SKM-1 (cell line): ENCODE measurements at regions not wholly inside any gene's neighbourhood (a gene's known extent, or its start where the extent isn't known, plus 50 kb on each side); places are given as distances from the start of the nearest gene placed in this dataset.
"Not testable (repeated sequence)": the region's sequence is repeated elsewhere in the genome, so short reads cannot be mapped to it uniquely, and the experiment has no call there.

ENCODE experiments used
- DNase-seq: peaks from one replicate; lab custom pipeline; 2025; ENCODE audit not compliant: unreplicated experiment; lab: John Stamatoyannopoulos, UW

DNA sequence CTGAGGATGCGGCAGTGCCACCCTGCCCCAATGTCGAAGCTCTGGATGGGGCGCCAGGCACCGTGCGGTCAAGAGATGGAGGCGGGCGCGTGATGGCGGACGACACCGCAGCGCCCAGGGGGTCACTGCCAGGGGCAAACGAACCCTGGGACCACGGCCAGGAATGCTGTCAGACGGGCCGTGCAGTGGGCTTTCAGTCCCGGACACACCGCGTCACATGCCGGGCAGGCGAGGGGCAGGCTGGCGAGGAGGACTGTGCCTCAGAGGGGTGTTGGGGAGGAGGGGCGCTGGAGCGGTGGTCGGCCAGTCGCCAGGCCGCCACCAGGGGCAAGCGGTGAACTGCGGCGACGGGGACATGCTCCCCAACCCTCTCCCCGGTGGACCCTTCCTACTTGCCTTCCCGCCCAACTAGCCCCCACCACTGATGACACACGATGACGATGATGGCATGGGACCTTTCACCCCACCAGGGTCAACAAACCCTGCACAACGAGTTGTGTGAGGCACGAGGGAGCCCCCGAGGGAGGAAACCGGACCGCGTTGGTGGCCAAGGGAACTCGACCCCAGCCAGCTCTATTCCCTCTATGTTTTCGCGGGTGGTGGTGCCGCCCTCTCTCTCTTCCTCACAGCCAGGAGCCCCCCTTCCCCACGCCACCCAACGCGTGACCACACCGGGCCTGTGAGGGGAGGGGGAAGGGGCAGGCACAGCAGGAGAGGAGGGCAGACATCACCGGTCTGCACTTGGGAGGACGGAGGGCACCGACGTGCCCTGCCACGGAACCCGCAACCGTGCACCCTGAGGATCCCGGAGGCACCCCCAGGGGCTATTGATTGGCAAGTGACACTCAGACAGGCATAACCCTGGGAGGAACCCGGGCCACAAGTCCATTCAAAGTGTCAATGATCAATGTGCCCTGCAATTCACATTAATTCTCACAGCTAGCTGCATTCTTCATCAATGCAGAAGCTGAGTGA, 1960.9 kb upstream of the DEFB115 start:
- DNase-seq: no peak

DNA sequence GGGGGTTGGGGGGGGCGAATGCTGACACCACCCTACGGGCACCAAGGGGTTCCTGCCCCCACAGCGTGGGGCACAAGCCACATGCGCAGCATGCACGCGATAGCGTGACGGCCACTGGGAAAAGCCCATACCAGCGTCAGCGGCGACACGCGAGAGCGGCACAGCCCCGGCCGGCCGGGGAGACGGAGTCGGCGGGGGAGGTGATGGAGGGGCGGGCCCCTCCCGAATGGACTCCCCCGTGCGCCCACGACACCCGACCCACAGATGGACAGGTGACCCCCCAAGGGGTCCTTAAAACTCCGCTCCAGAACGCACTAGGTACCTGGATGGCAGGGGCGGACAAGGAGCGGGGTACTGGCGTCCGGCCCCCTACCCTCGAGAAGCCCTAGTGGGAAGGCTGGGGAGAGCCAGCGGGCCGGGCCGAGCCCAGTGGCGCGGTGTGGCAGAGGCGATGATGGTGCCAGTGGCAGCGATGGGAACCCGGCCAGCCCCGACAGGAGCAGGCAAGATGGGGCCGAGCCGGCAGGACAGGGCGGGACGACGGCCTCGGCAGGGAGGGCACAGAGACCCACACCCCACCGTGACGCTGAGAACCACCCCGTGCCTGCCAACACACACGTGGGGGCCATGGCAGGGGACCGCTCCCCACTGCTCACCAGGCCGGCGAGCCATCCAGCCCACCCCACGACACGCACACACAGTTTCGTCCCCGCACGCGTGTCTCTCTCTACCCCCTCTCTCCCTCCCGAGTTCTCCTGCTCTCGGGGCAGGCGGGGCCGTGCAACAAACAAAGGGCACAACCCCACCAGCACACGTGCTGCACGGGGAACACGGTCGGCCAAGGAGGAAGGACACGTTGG, 1959.8 kb upstream of the DEFB115 start:
- no peak for DNase-seq

DNA sequence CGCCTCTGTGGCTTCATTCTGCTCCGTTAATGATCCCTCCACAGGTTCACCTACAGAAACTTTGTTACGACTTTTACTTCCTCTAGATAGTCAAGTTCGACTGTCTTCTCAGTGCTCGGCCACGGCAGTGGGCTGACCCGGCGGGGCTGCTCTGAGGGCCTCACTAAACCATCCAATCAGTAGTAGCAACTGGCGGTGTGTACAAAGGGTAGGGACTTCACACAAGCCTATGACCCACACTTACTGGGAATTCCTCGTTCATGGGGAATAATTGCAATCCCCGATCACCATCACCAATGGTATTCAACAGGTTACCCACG, 1959.2 kb upstream of the DEFB115 start:
- DNase-seq: no peak

DNA sequence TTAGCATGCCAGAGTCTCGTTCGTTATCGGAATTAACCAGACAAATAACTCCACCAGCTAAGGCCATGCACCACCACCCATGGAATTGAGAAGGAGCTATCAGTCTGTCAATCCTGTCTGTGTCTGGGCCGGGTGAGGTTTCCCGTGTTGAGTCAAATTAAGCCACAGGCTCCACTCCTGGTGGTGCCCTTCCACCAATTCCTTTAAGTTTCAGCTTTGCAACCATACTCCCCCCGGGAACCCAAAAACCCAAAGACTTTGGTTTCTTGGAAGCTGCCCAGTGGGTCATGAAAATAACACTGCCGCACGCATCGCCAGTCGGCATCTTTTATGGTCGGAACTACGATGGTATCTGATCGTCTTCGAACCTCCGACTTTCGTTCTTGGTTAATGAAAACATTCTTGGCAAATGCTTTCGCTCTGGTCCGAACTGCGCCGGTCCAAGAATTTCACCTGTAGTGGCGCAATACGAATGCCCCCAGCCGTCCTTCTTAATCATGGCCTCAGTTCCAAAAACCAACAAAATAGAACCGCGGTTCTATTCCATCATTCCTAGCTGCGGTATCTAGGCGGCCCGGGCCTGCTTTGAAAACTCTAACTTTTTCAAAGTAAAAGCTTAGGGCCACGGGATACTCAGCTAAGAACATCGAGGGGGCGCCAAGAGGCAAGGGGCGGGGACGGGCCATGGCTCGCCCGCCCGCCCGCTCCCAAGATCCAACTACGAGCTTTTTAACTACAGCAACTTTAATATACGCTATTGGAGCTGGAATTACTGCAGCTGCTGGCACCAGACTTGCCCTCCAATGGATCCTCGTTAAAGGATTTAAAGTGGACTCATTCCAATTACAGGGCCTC, 1958.5 kb upstream of the DEFB115 start:
- DNase-seq: no peak

DNA sequence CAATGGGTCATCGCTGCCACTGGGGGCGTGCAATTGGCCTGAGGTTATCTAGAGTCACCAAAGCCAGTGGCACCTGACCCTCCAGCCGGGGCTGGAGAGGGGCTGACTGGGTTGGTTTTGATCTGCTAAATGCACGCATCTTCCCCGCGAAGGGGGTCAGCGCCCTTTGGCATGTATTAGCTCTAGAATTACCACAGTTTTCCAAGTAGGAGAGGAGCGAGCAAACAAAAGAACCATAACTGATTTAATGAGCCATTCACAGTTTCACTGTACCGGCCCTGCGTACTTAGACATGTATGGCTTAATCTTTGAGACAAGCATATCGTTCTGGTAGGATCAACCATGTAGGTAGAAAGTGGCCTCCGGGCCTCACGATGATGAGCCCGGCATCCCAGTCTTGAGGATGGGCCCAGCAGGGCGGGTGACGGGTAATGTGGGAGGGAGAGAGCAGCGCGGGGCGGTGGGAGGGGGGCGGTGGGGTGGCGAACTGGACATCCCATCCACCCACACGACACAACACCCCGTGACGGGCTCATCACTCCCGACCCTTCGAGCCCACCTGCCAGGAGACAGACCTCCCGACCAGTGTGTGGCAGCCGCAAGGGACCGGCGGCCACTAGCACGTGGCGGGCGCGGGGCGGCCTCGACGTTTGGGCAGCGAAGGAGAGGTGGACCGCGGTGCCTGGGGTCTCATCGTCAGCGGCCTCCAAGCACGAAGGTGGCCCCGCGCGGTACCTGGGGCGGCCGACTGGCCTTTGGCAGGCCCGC, 1957.5 kb upstream of the DEFB115 start:
- no peak for DNase-seq

DNA sequence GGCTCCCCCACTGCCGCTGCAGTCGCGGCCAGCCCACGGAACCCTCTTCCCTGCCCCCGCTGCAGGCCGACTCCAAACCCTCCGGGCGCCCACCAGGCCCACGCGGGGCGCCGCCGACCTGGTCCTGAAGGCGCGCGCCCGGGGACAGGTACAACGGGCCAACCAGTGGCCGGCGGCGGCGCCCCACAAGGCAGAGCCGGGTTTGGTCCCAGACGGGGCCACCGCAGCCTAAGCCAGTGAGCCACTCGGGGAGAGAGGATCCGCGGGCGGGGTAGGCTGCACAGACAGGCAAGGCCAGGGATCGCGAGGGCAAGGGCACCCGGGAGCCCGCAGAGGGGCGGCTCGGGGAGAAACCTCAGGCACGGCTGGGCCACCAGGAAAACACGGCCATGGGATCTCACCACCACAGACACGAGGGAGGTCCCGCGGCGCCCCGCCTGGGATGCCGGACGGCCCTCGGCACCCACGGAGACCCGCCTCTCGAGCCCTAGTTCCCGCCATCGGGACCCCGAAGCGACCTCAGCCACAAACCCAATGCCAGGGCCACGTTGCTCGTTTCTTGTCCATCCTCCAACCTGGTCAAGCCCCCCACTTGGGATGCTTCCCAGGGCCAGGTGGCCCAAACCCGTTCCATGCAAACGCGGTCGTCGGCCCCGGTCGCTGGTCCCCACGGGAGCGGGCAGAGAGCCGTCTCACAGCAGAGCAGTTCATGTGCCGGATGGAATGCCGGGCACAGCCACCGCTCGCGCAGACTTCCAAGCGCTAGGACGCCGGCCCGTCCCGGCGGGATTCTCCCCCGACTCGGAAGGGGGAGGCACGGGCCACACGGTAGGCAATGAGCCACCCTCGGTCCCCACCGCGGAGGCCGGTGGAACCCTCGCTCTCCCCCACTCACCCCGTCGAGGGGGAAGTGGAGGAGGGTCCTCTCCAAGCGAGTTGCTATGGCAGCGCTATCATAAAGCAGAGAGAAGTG, 1956.6 kb upstream of the DEFB115 start:
- DNase-seq: no peak

DNA sequence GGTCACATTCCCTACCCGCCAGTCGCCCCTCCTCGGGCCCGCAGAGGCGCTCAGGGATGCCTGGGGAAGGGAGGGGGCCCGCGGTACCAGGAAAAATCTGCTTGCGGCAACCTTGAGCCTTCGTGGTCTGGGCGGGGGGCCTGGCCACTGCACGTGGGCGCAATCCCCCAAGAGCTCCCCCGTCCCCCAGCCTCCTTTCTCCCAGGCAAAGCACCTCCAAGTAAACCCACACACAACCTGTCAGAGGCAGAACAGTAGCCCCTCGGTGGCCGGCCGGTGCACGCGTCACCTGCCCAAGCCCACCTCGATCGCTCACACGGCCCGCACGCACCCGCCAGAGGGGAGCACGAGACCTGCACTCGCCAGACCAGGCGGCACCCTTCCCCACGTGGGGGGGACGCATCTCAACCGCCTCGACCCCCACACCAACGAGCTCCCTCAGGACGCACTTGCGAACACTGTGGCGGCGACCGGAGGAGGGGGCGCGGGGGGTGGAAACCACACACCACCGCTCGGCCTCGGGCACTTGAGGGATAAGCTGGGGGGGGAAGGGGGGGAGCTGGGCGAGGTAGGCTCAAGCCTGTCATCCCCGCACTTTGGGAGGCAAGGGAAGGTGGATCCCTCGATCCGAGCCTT, 1955.7 kb upstream of the DEFB115 start:
- no peak for DNase-seq

DNA sequence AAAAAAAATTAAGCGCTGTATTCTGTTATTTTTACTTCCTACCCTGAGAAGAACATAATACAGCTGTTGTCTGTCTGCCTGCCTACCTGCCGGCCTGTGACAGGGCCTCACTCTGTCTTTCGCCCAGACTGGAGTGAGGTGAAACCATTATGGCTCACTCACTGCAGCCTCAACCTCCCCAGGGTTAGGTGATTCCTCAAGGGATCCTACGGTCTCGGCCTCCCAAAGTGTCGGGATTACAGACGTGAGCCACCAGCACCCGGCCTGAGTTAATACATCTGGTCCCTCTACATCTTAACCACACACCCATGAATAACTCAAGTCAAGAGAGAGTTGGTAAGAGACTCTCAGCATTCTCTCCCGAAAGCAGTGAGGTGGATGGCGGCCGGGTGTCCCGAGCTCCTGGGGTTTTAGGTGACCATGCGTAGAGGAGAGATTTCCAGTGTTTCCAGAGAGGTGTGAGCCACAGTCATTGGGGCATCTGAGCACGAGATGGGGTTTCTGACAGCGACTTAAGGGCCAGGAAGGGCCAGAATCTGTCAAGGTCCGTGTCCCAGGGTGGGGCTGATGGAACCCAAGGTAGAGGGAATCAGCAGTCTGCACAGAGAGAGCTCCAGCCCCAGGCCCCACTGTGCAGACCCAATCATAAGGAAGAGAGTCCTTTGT, 1954.4 kb upstream of the DEFB115 start:
- DNase-seq: no peak

DNA sequence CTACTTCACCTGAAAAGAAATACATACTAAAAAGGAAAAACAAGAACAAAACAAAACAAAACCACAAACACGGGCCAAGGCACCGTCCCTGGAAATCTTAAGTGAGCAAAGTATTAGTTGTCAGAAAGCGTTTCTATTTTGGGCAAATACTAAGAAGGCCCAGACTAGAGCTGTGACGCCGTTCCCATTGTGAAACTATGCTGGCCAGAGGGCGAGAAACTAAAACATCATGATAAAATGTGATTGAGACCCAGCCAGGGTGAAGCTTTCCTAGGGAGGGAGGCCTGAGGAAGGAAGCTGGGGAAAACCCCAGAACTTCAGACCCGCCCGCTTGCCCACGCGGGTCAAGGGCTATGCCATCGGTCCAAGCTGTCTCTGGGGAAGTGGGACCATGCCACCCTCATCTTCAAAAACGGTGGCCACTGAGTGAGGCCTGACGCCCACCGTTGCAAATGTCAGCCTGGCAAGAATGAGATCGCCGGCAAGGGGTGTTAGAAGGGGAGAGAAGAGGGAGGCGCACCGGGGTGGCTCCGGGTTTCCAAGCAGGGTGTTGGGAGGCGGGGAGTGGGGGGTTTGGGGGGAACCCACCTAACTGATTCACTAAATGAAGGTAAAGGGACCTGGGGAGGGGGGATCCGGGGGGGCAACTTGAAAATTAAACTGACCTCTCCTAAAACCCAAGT, 1950.9 kb upstream of the DEFB115 start:
- no peak for DNase-seq

DNA sequence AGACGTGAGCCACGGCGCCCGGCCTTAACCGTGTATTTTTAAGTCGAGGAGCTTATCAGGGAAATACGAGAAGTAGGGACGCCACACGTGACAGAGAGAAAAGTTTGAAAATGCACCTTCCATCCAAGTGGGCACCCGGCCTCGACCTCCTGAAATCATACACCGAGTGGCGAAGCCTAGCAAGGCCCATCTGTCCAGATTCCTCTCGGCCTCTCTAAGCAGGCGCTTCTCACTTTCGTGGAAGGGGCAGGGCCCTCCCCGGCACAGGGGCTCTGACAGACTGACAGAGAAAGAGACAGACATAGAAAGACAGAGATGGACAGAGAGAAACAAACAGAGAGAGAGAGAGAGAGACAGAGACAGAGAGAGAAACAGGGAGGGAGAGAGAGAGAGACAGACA, 1950.0 kb upstream of the DEFB115 start:
- not testable (repeated sequence) for DNase-seq

DNA sequence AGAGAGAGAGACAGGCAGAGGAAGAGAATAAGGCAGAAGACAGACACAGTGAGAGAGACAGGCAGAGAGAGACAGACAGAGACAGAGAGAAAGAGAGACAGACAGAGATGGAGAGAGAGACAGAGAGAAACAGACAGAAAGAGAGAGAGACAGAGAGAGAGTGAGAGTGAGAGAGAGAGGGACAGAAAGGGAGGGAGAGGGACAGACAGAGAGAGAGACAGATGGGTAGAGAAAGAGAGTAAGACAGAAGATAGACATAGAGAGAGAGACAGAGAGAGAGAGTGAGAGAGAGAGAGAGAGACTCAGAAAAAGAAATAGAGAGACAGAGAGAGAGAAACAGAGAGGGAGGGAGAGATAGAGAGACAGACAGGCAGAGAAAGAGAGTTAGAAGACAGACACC, 1948.5 kb upstream of the DEFB115 start:
- not testable (repeated sequence) for DNase-seq

DNA sequence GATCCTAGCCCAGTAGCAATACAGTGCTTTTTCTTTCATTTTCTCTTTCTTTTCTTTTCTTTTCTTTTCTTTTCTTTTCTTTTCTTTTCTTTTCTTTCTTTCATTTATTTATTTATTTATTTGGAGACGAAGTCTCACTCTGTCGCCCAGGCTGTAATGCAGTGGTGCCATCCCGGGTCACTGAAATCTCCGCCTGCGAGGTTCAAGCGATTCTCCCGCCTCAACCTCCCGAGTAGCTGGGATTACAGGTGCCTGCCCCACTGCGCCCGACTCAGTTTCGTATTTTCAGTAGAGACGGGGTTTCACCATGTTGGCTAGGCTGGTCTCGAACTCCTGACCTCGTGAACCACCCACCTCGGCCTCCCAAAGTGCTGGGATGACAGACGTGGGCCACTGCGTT, 1948.0 kb upstream of the DEFB115 start:
- not testable (repeated sequence) for DNase-seq

DNA sequence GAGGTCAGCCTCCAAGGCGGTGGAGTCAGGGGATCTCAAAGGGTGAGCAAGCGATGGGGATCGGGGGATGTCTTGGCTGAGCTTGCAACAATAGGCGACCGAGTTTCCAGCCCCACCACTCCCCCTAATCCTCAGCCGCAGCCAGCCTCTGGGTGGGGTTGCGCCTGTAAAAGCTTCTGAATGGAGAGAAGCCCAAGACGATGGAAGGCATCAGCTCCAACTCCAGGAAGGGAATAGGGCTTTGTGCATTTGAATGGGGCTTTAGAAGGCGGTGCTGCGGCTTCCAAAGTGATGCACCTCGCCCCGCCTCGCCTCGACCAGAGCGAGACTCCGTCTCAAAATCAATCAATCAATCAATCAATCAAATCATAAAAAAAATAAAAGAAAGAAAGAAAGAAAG, 1946.4 kb upstream of the DEFB115 start:
- not testable (repeated sequence) for DNase-seq

DNA sequence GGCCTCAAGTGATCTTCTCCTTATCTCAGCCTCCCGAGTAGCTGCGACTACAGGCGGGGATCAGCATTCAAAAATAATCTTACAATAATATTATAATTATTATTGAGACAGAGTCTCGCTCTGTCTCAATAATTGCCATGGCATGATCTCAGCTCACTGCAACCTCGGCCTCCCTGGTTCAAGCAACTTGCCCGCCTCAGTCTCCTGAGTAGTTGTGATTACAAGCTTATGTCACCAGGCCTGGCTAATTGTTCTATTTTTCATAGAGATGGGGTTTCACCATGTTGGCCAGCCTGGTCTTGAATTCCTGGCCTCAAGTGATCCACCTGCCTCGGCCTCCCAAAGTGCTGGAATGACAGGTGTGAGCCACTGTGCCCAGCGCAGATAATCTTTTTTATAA, 1944.8 kb upstream of the DEFB115 start:
- not testable (repeated sequence) for DNase-seq

DNA sequence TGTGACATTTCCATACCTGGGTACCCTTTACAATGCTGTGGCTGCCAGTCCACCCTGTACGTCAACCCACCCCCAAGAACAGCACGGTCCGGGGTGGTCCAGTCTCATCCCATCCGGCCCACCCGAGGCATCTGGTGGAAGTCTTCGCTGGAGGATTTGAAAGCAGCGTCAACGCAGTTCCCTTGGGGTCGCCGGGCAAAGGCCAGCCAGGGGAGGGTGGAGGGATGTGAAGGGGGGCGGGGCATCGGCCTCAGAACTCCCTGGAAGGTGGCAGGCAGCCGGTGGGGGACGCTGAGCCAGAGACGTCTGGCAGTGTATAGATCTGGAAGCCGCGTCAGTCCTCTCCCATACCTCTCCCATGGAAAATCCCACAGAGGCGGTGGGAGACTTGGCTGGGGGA, 1944.0 kb upstream of the DEFB115 start:
- DNase-seq: no peak

DNA sequence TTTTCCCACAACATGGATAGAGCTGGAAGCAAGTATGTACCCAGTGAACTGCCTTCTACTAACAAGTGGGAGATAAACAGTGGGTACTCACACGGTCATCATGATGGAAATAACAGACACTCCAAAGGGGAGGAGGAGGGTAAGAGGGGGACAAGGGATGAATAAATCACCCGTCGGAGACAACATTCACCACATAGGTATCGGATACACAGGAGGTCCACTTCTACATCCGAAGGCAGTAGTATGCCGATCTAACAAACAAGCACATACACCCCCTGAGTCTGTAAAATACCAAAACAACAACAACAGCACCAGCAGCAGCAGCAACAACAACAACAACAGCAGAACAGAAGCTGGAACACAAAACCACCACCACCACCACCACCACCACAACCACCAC, 1943.2 kb upstream of the DEFB115 start:
- DNase-seq: no peak

DNA sequence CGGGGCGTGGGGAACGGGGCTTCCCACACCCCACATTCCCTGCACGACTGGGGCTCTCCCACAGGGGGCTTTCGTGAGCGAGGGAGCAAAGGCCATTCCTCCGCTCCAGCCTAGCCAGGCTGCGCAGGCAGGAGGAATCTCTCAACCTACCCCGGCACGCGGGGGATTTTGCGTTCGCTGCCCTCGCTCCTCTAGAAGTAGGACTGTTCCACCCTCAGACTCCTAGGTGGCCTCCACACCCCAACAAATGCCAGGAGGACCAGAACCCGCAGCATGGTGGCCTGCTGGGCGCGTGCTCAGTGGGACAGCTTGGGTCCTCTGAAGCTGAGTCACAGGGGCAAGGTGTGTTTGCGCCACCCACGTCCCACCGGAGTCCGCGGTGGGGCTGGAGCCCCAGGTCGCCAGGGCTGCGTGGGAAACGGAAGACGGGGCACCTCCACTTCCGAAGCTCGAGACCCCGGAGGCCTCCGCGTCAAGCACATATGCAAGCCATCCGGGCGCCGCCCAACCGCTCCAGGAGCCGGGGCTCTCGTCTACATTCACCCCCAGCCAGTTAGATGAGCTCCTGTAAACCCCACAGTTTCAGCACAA, 1938.5 kb upstream of the DEFB115 start:
- no peak for DNase-seq
